ENCODE measurements at regions not wholly inside any gene's neighbourhood (a gene's known extent, or its start where the extent isn't known, plus 50 kb on each side); places are given as distances from the start of the nearest gene placed in this dataset.

- no peak for TF ChIP-seq CTCF (IDR thresholded peaks at IDR 0.05; ENCODE audit: insufficient read depth, low read length, poor library complexity, severe bottlenecking)
- no peak for TF ChIP-seq EZH2phosphoT487 (conservative IDR thresholded peaks at IDR 0.05; ENCODE audit: low read length)
These were observed 163.9 kb upstream of the FRMD6 start for GRCh38 chr14:51487848-51488247.
